SK-N-SH (cell line): ENCODE measurements at regions not wholly inside any gene's neighbourhood (a gene's known extent, or its start where the extent isn't known, plus 50 kb on each side); places are given as distances from the start of the nearest gene placed in this dataset.

Experiments
- CTCF ChIA-PET: fragments of 300-600, 350-600 bp; formaldehyde crosslinking; extraction: SDS; loops from one replicate; lab custom pipeline; 2021; lab: Yijun Ruan, JAX
- POLR2A ChIA-PET: fragments of 350-600 bp; sonication (Branson Sonifier 250); formaldehyde crosslinking; extraction: SDS; loops from one replicate; lab custom pipeline; 2020; ENCODE audit warnings: antibody characterized with exemption, inconsistent platforms; lab: Yijun Ruan, JAX
- DNase-seq: peaks from one replicate; pipeline ENCODE4 v3.0.0; 2012
- H2AFZ ChIP-seq: fragments of 200-600 bp; sonication (generic); 2 replicates; pipeline ENCODE4 v1.8.1; 2016; ENCODE audit warnings: antibody characterized with exemption, mild to moderate bottlenecking, low read depth
- H3F3A ChIP-seq: fragments of 200-600 bp; sonication (generic); replicated peaks from 2 replicates; pipeline ENCODE3; 2016; ENCODE audit warnings: antibody characterized with exemption, mild to moderate bottlenecking; ENCODE audit not compliant: insufficient read depth
- H3K27ac ChIP-seq, 2 experiments: fragments of 200-500 bp in 1 of 2; fragments of 200-600 bp in 1 of 2; sonication (Bioruptor generic) in 1 of 2; sonication (generic), shearing (Covaris generic) in 1 of 2; 2 replicates each; pipeline versions ENCODE4 v1.5.1 to v1.6.1; 2014 to 2016; ENCODE audit warnings: low read depth in 2 of 2, inconsistent platforms in 1 of 2, low read length in 1 of 2, mild to moderate bottlenecking in 1 of 2, mixed read lengths in 1 of 2
- H3K27me3 ChIP-seq: fragments of 200-600 bp; sonication (generic), shearing (Covaris generic); 2 replicates; pipeline ENCODE4 v1.6.1; 2016; ENCODE audit warnings: mixed run types; ENCODE audit not compliant: insufficient read depth
- H3K36me3 ChIP-seq, 2 experiments: fragments of 200-500 bp in 1 of 2; fragments of 200-600 bp in 1 of 2; sonication (Bioruptor generic) in 1 of 2; sonication (generic) in 1 of 2; replicated peaks in 1 of 2; 2 replicates each; pipeline versions ENCODE3 to v1.5.1; 2014 to 2016; ENCODE audit warnings: low read length in 1 of 2, mild to moderate bottlenecking in 1 of 2; ENCODE audit not compliant: insufficient read depth in 2 of 2, control insufficient read depth in 1 of 2
- H3K4me1 ChIP-seq, 2 experiments: fragments of 200-500 bp in 1 of 2; fragments of 200-600 bp in 1 of 2; sonication (Bioruptor generic) in 1 of 2; sonication (generic), shearing (Covaris generic) in 1 of 2; 2 replicates each; pipeline versions ENCODE4 v1.5.1 to v1.6.1; 2014 to 2016; ENCODE audit warnings: low read depth in 1 of 2, low read length in 1 of 2, mixed run types in 1 of 2; ENCODE audit not compliant: insufficient read depth in 2 of 2, control insufficient read depth in 1 of 2
- H3K4me2 ChIP-seq: fragments of 200-600 bp; sonication (generic), shearing (Covaris generic); 2 replicates; pipeline ENCODE4 v1.6.1; 2017; ENCODE audit warnings: mixed run types
- H3K4me3 ChIP-seq, 2 experiments: fragments of 200-500 bp in 1 of 2; fragments of 200-600 bp in 1 of 2; sonication (Bioruptor generic) in 1 of 2; sonication (generic), shearing (Covaris generic) in 1 of 2; 2 replicates each; pipeline versions ENCODE4 v1.5.1 to v1.8.1; 2014 to 2016; ENCODE audit warnings: low read depth in 2 of 2, inconsistent platforms in 1 of 2, low read length in 1 of 2, mild to moderate bottlenecking in 1 of 2, mixed read lengths in 1 of 2, moderate library complexity in 1 of 2
- H3K79me2 ChIP-seq: fragments of 200-600 bp; sonication (generic); 2 replicates; pipeline ENCODE4 v1.8.1; 2017; ENCODE audit warnings: mild to moderate bottlenecking; ENCODE audit not compliant: insufficient read depth
- H3K9ac ChIP-seq: fragments of 200-600 bp; sonication (generic); 2 replicates; pipeline ENCODE4 v1.6.1; 2017; ENCODE audit warnings: mixed run types
- H3K9me2 ChIP-seq: fragments of 200-600 bp; sonication (generic); 2 replicates; pipeline ENCODE4 v1.6.1; 2017; ENCODE audit warnings: mixed run types
- H3K9me3 ChIP-seq: fragments of 200-600 bp; sonication (generic); 2 replicates; pipeline ENCODE4 v1.6.1; 2017; ENCODE audit warnings: mixed run types, mild to moderate bottlenecking, moderate library complexity
- H4K20me1 ChIP-seq: fragments of 200-600 bp; sonication (generic); 2 replicates; pipeline ENCODE4 v1.6.1; 2017; ENCODE audit warnings: mild to moderate bottlenecking, mixed run types; ENCODE audit not compliant: insufficient read depth
- CTCF ChIP-seq: fragments of 200-600 bp; sonication (generic); IDR thresholded peaks from 2 replicates; pipeline ENCODE4 v1.6.1; 2017; ENCODE audit warnings: antibody characterized with exemption, mild to moderate bottlenecking, moderate library complexity
- EP300 ChIP-seq, 2 experiments: IDR thresholded peaks; 2 replicates each; pipeline versions ENCODE4 v1.4.0 to v1.6.1; 2012; ENCODE audit warnings: borderline replicate concordance in 1 of 2, low read depth in 1 of 2, low read length in 1 of 2
- GABPA ChIP-seq: IDR thresholded peaks from 2 replicates; pipeline ENCODE4 v1.4.0; 2012; ENCODE audit warnings: low read depth, mild to moderate bottlenecking
- GATA2 ChIP-seq: sonication (generic); formaldehyde crosslinking; IDR thresholded peaks from 2 replicates; pipeline ENCODE4 v1.5.0; 2020; ENCODE audit warnings: mild to moderate bottlenecking, missing genetic modification reagents
- JUND ChIP-seq: IDR thresholded peaks from 2 replicates; pipeline ENCODE4 v1.4.0; 2012
- MEF2A ChIP-seq: IDR thresholded peaks from 2 replicates; pipeline ENCODE4 v1.4.0; 2012; ENCODE audit warnings: low read depth, borderline replicate concordance
- NFIC ChIP-seq: IDR thresholded peaks from 2 replicates; pipeline ENCODE4 v1.4.0; 2012; ENCODE audit warnings: borderline replicate concordance
- NRF1 ChIP-seq: IDR thresholded peaks from 2 replicates; pipeline ENCODE4 v1.6.1; 2012; ENCODE audit warnings: low read depth, mild to moderate bottlenecking, low read length
- PBX3 ChIP-seq: IDR thresholded peaks from 2 replicates; pipeline ENCODE4; 2012
- POLR2AphosphoS5 ChIP-seq: IDR thresholded peaks from 2 replicates; pipeline ENCODE4 v1.6.1; 2012; ENCODE audit warnings: low read depth, low read length
- RAD21 ChIP-seq: IDR thresholded peaks from 2 replicates; pipeline ENCODE4 v1.6.1; 2012; ENCODE audit warnings: mild to moderate bottlenecking, low read length
- RCOR1 ChIP-seq: fragments of 150-350 bp; IDR thresholded peaks from 2 replicates; pipeline ENCODE4 v1.6.1; 2017; ENCODE audit warnings: antibody characterized with exemption, low read length
- SMC3 ChIP-seq: IDR thresholded peaks from 2 replicates; pipeline ENCODE4 v1.6.1; 2012; ENCODE audit warnings: low read depth, low read length, improper control_type of control experiment
- USF1 ChIP-seq: IDR thresholded peaks from 2 replicates; pipeline ENCODE4 v1.4.0; 2012; ENCODE audit warnings: low read depth, borderline replicate concordance
- USF2 ChIP-seq: fragments of 150-350 bp; IDR thresholded peaks from 2 replicates; pipeline ENCODE4 v1.6.1; 2017; ENCODE audit warnings: antibody characterized with exemption, low read length, low read depth, borderline replicate concordance
- whole genome bisulfite sequencing: methylation state at CpG from one replicate; pipeline ENCODE4 v1.1.6; 2017; ENCODE audit warnings: low lambda C conversion rate; 5-methylcytosine and 5-hydroxymethylcytosine counted together

- no peak for TF ChIP-seq SMC3
- TF ChIP-seq NRF1 = no peak
- no peak for TF ChIP-seq MEF2A
- no peak for TF ChIP-seq USF2
- TF ChIP-seq NFIC = no peak
- TF ChIP-seq JUND = no peak
- no peak for TF ChIP-seq RCOR1
- no peak for TF ChIP-seq POLR2AphosphoS5
- TF ChIP-seq USF1 = no peak
- TF ChIP-seq EP300 (IDR thresholded peaks at IDR 0.05; ENCODE audit: borderline replicate concordance in 1 of 2, low read depth in 1 of 2, low read length in 1 of 2) = no peak
- TF ChIP-seq PBX3 = no peak
- CTCF ChIA-PET = interaction anchor here (0.8 kb wide), 1 partner anchor 249 kb away, joined by 4 read pairs; no protein-coding TSS in a partner anchor
These were observed 357.2 kb downstream of the USP25 start for GRCh38 chr21:16086936-16087335.

GRCh38 chr21:16087523-16087922 lies 357.7 kb downstream of the USP25 start:
- H3K4me2 ChIP-seq = no peak overlapping the region
- ChIA-PET CTCF (interaction anchor here (0.7 to 1.5 kb wide), 4 partner anchors 9 to 238 kb away, joined by 3 to 7 read pairs (median 4); no protein-coding TSS in a partner anchor), POLR2A (no interaction called here)
- no peaks in the 10 kb centered on the region for H3K9me3 ChIP-seq
- H2AFZ ChIP-seq = no peak overlapping the region
- TF ChIP-seq SMC3 (no peak), NRF1 (no peak), RAD21 (no peak), GATA2 (CRISPR knock-in tag) (no peak), GABPA (no peak), CTCF (no peak)
- no peaks in the 10 kb centered on the region for H3K79me2 ChIP-seq
- H4K20me1 ChIP-seq = no peaks in the 10 kb centered on the region
- 49% methylated on average over 1 of the region's 1 CpG for WGBS
- H3K9ac ChIP-seq = no peak overlapping the region
- H3K27ac ChIP-seq = no peak overlapping the region
- DNase-seq = no peak
- H3F3A ChIP-seq = no peaks in the 10 kb centered on the region
- H3K36me3 ChIP-seq = no peaks in the 10 kb centered on the region
- H3K4me1 ChIP-seq = no peaks in the 10 kb centered on the region
- H3K4me3 ChIP-seq = no peak overlapping the region
- no peaks in the 10 kb centered on the region for H3K9me2 ChIP-seq
- H3K27me3 ChIP-seq = no peaks in the 10 kb centered on the region

More at GRCh38 chr21:16086936-16087335, 357.2 kb downstream of the USP25 start:
- 59% methylated on average over 2 of the region's 2 CpGs for WGBS
- Histone ChIP-seq H2AFZ (no peak overlapping the region), H3K9me2 (no peaks in the 10 kb centered on the region), H3F3A (no peaks in the 10 kb centered on the region), H3K9me3 (no peaks in the 10 kb centered on the region), H3K27ac (no peak overlapping the region), H4K20me1 (no peaks in the 10 kb centered on the region), H3K79me2 (no peaks in the 10 kb centered on the region), H3K4me3 (no peak overlapping the region), H3K4me1 (no peaks in the 10 kb centered on the region), H3K36me3 (no peaks in the 10 kb centered on the region), H3K27me3 (no peaks in the 10 kb centered on the region), H3K9ac (no peak overlapping the region), H3K4me2 (no peak overlapping the region)
- DNase-seq = no peak
- POLR2A ChIA-PET = no interaction called here
